ENCODE measurements at regions not wholly inside any gene's neighbourhood (a gene's known extent, or its start where the extent isn't known, plus 50 kb on each side); places are given as distances from the start of the nearest gene placed in this dataset.

DNA sequence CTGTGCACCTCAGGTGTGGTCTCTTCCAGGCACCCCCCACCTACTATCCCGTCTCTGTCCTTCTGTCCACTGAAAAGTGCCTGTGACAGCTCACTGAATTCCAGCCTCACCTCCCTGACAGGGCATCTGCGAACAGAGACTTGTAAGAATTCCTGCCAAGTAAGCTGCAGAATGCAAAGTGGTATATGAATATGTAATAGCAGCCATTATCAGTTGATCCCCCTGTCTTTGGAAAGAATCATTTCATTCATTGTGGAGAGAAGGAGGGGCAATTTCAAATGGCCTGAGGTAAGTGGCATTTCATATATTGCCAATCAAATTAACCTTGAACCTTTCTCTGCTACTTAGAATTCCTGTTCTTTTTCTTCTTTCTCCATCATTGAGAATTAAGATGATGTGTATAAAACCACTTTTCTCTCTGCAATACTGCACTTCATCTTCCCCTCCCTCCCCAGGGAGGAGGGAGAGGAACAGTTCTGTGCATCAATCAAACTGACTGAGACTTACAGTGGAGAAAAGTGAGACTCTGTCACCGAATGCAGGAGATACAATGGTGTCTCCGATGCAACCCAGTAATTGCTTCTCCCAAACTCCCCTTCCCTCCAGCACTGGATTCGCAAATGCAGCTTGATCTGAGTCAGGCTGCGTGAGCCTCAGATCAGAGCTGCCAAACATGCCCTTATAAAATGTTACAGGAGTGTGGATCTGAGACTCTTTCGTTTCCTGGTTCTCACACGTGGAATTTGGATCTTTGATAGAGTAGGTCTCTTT is 91.7 kb downstream of the SLC10A2 start:
- H3K27ac ChIP-seq = no peak overlapping the region
- TF ChIP-seq POLR2AphosphoS5 (IDR thresholded peaks at IDR 0.05) (no peak), EP300 (IDR thresholded peaks at IDR 0.05) (no peak), POLR2A (IDR thresholded peaks at IDR 0.05) (no peak)
- TF ChIP-seq, protein P1, sequence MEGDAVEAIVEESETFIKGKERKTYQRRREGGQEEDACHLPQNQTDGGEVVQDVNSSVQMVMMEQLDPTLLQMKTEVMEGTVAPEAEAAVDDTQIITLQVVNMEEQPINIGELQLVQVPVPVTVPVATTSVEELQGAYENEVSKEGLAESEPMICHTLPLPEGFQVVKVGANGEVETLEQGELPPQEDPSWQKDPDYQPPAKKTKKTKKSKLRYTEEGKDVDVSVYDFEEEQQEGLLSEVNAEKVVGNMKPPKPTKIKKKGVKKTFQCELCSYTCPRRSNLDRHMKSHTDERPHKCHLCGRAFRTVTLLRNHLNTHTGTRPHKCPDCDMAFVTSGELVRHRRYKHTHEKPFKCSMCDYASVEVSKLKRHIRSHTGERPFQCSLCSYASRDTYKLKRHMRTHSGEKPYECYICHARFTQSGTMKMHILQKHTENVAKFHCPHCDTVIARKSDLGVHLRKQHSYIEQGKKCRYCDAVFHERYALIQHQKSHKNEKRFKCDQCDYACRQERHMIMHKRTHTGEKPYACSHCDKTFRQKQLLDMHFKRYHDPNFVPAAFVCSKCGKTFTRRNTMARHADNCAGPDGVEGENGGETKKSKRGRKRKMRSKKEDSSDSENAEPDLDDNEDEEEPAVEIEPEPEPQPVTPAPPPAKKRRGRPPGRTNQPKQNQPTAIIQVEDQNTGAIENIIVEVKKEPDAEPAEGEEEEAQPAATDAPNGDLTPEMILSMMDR (IDR thresholded peaks at IDR 0.05) = no peak
- DNase-seq (ENCODE audit: low spot score in 2 of 2) = no peak
- no peak overlapping the region for H3K4me3 ChIP-seq
- no peaks in the 10 kb centered on the region for H3K36me3 ChIP-seq
- H3K27me3 ChIP-seq = no peaks in the 10 kb centered on the region
- no peaks in the 10 kb centered on the region for H3K4me1 ChIP-seq
- 43% methylated on average over 8 of the region's 8 CpGs for WGBS
- H3K9me3 ChIP-seq = no peaks in the 10 kb centered on the region

GRCh38 chr13:102972191-102972590 is 94.0 kb downstream of the SLC10A2 start:
- 92% methylated on average over 2 of the region's 2 CpGs for WGBS
- TF ChIP-seq POLR2AphosphoS5 (IDR thresholded peaks at IDR 0.05) = no peak
- TF ChIP-seq EP300 (IDR thresholded peaks at IDR 0.05) = no peak
- no peaks in the 10 kb centered on the region for H3K36me3 ChIP-seq

GRCh38 chr13:102970542-102970941 is 95.7 kb downstream of the SLC10A2 start:
- 88% methylated on average over 2 of the region's 2 CpGs for WGBS
- H3K4me3 ChIP-seq = no peak overlapping the region
- TF ChIP-seq POLR2A (IDR thresholded peaks at IDR 0.05) (no peak), POLR2AphosphoS5 (IDR thresholded peaks at IDR 0.05) (no peak), EP300 (IDR thresholded peaks at IDR 0.05) (no peak)
- TF ChIP-seq, protein P1 (IDR thresholded peaks at IDR 0.05) = no peak
- no peaks in the 10 kb centered on the region for H3K9me3 ChIP-seq
- H3K36me3 ChIP-seq = no peaks in the 10 kb centered on the region
- no peak overlapping the region for H3K27ac ChIP-seq
- no peaks in the 10 kb centered on the region for H3K27me3 ChIP-seq
- no peaks in the 10 kb centered on the region for H3K4me1 ChIP-seq
- DNase-seq (ENCODE audit: low spot score in 2 of 2) = no peak

More at GRCh38 chr13:102972191-102972590, 94.0 kb downstream of the SLC10A2 start:
- no peaks in the 10 kb centered on the region for H3K4me1 ChIP-seq
- H3K27ac ChIP-seq = no peak overlapping the region
- H3K27me3 ChIP-seq = no peaks in the 10 kb centered on the region
- DNase-seq (ENCODE audit: low spot score in 2 of 2) = no peak
- H3K9me3 ChIP-seq = no peaks in the 10 kb centered on the region
- no peak overlapping the region for H3K4me3 ChIP-seq

DNA sequence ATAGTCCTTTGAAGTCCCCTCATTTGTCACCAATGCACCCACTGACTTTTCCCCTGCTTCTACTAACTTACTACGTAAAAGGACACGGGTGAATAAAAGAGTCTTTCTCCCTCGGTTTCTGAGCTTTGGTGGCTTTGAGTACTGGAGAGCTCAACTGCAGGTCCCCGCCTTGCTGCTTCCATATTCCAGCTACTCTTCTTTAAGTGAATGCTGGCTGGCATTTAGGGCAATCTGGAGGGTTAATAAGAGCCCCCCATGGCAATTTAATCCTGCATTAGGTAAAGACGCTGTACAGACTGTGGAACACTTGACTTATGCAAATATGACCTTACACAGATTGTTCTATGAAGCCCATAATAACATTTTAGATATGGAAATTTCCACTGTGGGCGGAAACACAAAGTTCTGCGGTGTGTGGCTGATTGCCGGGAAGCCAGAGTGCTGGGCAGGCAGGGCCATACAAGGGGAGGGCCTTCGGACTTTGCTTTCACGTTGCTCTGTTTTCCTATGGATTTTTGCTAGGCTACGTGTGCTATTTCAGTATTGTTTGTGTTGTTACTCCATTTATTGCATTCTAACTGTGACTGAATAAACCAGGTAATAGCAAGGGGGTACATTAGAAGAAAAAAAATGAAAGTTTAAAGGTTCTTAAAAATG is 97.5 kb downstream of the SLC10A2 start:
- H3K27me3 ChIP-seq = no peaks in the 10 kb centered on the region
- H3K36me3 ChIP-seq = no peaks in the 10 kb centered on the region
- 82% methylated on average over 11 of the region's 11 CpGs for WGBS
- no peak overlapping the region for H3K4me3 ChIP-seq
- H3K9me3 ChIP-seq = no peaks in the 10 kb centered on the region
- TF ChIP-seq, protein P1 (IDR thresholded peaks at IDR 0.05) = no peak
- TF ChIP-seq POLR2A (IDR thresholded peaks at IDR 0.05) (no peak), POLR2AphosphoS5 (IDR thresholded peaks at IDR 0.05) (no peak), EP300 (IDR thresholded peaks at IDR 0.05) (no peak)
- no peaks in the 10 kb centered on the region for H3K4me1 ChIP-seq
- DNase-seq (ENCODE audit: low spot score in 2 of 2) = no peak
- H3K27ac ChIP-seq = no peak overlapping the region

- Histone ChIP-seq H3K27me3 (no peaks in the 10 kb centered on the region), H3K4me1 (no peaks in the 10 kb centered on the region), H3K27ac (no peak overlapping the region), H3K36me3 (no peaks in the 10 kb centered on the region), H3K9me3 (no peaks in the 10 kb centered on the region), H3K4me3 (no peak overlapping the region)
- TF ChIP-seq EP300 (IDR thresholded peaks at IDR 0.05) = no peak
- TF ChIP-seq, protein P1 (IDR thresholded peaks at IDR 0.05) = no peak
- no peak for TF ChIP-seq POLR2A (IDR thresholded peaks at IDR 0.05)
- no peak for TF ChIP-seq POLR2AphosphoS5 (IDR thresholded peaks at IDR 0.05)
- WGBS = 40% methylated on average over 2 of the region's 2 CpGs
- no peak for DNase-seq (ENCODE audit: low spot score in 2 of 2)
Measured at GRCh38 chr13:102965802-102966201, 100.4 kb downstream of the SLC10A2 start.

All from suprapubic skin (tissue), 4 donors.